HEK293 (cell line): ENCODE measurements at regions not wholly inside any gene's neighbourhood (a gene's known extent, or its start where the extent isn't known, plus 50 kb on each side); places are given as distances from the start of the nearest gene placed in this dataset.

Source experiments
- CTCF ChIA-PET: fragments of 350-600 bp; formaldehyde crosslinking; extraction: SDS; loops from one replicate; lab custom pipeline; 2021; ENCODE audit warnings: antibody characterized with exemption; lab: Yijun Ruan, JAX
- POLR2A ChIA-PET: fragments of 300-600 bp; formaldehyde crosslinking; extraction: SDS; loops from one replicate; lab custom pipeline; 2020; ENCODE audit warnings: antibody characterized with exemption, inconsistent platforms; lab: Yijun Ruan, JAX
- H3K27ac ChIP-seq: fragments of 200-500 bp; sonication (Bioruptor generic); 2 replicates; pipeline ENCODE4 v1.5.1; 2014; ENCODE audit warnings: low read depth, low read length, control low read depth, inconsistent platforms; ENCODE audit errors: extremely low read depth
- H3K36me3 ChIP-seq, 2 experiments: fragments of 200-500 bp in 1 of 2; sonication (Bioruptor generic) in 1 of 2; 1 replicate in 1 of 2; 2 replicates in 1 of 2; pipeline ENCODE4 v1.5.1; 2014 to 2017; ENCODE audit warnings: inconsistent platforms in 2 of 2, low read length in 2 of 2; ENCODE audit not compliant: control insufficient read depth in 2 of 2, insufficient read depth in 1 of 2
- H3K4me1 ChIP-seq: fragments of 200-500 bp; sonication (Bioruptor generic); 2 replicates; pipeline ENCODE4 v1.5.1; 2014; ENCODE audit warnings: mild to moderate bottlenecking, low read length, inconsistent platforms; ENCODE audit not compliant: control insufficient read depth, insufficient read depth
- H3K4me3 ChIP-seq: 2 replicates; pipeline ENCODE4 v1.5.1; 2011; ENCODE audit warnings: low read depth, mild to moderate bottlenecking, control low read depth, low read length, moderate library complexity
- H3K9me3 ChIP-seq: fragments of 200-500 bp; sonication (Bioruptor generic); 2 replicates; pipeline ENCODE4 v1.5.1; 2014; ENCODE audit warnings: low read depth, low read length, inconsistent platforms; ENCODE audit not compliant: control insufficient read depth, insufficient read depth
- BCL11B ChIP-seq: fragments of 450-650 bp; formaldehyde crosslinking; IDR thresholded peaks from 2 replicates; pipeline ENCODE4 v1.5.1; 2016; ENCODE audit warnings: low read depth, missing biosample characterization, missing genetic modification characterization
- BCL6B ChIP-seq: fragments of 450-650 bp; formaldehyde crosslinking; IDR thresholded peaks from 2 replicates; pipeline ENCODE4 v1.5.1; 2017; ENCODE audit warnings: missing biosample characterization, missing genetic modification characterization
- MEIS1 ChIP-seq: sonication (generic); formaldehyde crosslinking; IDR thresholded peaks from 2 replicates; pipeline ENCODE4 v1.8.1; 2022; ENCODE audit warnings: missing genetic modification reagents, mild to moderate bottlenecking, borderline replicate concordance
- OSR2 ChIP-seq: fragments of 450-650 bp; formaldehyde crosslinking; IDR thresholded peaks from 2 replicates; pipeline ENCODE4 v1.5.1; 2016; ENCODE audit warnings: missing biosample characterization, missing genetic modification characterization
- PRDM6 ChIP-seq: fragments of 450-650 bp; formaldehyde crosslinking; IDR thresholded peaks from 2 replicates; pipeline ENCODE4 v1.5.1; 2017; ENCODE audit warnings: missing biosample characterization, missing genetic modification characterization
- REST ChIP-seq: fragments of 450-650 bp; formaldehyde crosslinking; IDR thresholded peaks from 2 replicates; pipeline ENCODE4 v1.5.1; 2016; ENCODE audit warnings: missing biosample characterization, missing genetic modification characterization
- ZBTB1 ChIP-seq: fragments of 450-650 bp; formaldehyde crosslinking; IDR thresholded peaks from 2 replicates; pipeline ENCODE4 v1.5.1; 2016; ENCODE audit warnings: missing biosample characterization, missing genetic modification characterization
- ZFP3 ChIP-seq: fragments of 450-650 bp; formaldehyde crosslinking; IDR thresholded peaks from 2 replicates; pipeline ENCODE4 v1.5.1; 2016; ENCODE audit warnings: low read depth, missing biosample characterization, missing genetic modification characterization
- ZIC2 ChIP-seq: fragments of 450-650 bp; formaldehyde crosslinking; IDR thresholded peaks from 2 replicates; pipeline ENCODE4 v1.5.1; 2016; ENCODE audit warnings: missing biosample characterization, missing genetic modification characterization
- ZNF175 ChIP-seq: fragments of 450-650 bp; formaldehyde crosslinking; IDR thresholded peaks from 2 replicates; pipeline ENCODE4 v1.5.1; 2016; ENCODE audit warnings: missing biosample characterization, missing genetic modification characterization
- ZNF239 ChIP-seq: fragments of 450-650 bp; formaldehyde crosslinking; IDR thresholded peaks from 2 replicates; pipeline ENCODE4 v1.5.1; 2016; ENCODE audit warnings: missing biosample characterization, missing genetic modification characterization
- ZNF354C ChIP-seq: fragments of 450-650 bp; formaldehyde crosslinking; IDR thresholded peaks from 2 replicates; pipeline ENCODE4 v1.5.1; 2016; ENCODE audit warnings: missing biosample characterization, missing genetic modification characterization, low read depth, borderline replicate concordance
- ZNF521 ChIP-seq: fragments of 450-650 bp; formaldehyde crosslinking; IDR thresholded peaks from 2 replicates; pipeline ENCODE4 v1.5.1; 2017; ENCODE audit warnings: missing biosample characterization, mild to moderate bottlenecking, missing genetic modification characterization
- ZNF548 ChIP-seq: fragments of 450-650 bp; formaldehyde crosslinking; IDR thresholded peaks from 2 replicates; pipeline ENCODE4 v1.5.1; 2016; ENCODE audit warnings: missing biosample characterization, missing genetic modification characterization
- ZNF621 ChIP-seq: fragments of 450-650 bp; formaldehyde crosslinking; IDR thresholded peaks from 2 replicates; pipeline ENCODE4 v1.5.1; 2017; ENCODE audit warnings: missing biosample characterization, missing genetic modification characterization
- ZSCAN18 ChIP-seq: fragments of 450-650 bp; formaldehyde crosslinking; IDR thresholded peaks from 2 replicates; pipeline ENCODE4 v1.5.1; 2016; ENCODE audit warnings: missing biosample characterization, missing genetic modification characterization

DNA sequence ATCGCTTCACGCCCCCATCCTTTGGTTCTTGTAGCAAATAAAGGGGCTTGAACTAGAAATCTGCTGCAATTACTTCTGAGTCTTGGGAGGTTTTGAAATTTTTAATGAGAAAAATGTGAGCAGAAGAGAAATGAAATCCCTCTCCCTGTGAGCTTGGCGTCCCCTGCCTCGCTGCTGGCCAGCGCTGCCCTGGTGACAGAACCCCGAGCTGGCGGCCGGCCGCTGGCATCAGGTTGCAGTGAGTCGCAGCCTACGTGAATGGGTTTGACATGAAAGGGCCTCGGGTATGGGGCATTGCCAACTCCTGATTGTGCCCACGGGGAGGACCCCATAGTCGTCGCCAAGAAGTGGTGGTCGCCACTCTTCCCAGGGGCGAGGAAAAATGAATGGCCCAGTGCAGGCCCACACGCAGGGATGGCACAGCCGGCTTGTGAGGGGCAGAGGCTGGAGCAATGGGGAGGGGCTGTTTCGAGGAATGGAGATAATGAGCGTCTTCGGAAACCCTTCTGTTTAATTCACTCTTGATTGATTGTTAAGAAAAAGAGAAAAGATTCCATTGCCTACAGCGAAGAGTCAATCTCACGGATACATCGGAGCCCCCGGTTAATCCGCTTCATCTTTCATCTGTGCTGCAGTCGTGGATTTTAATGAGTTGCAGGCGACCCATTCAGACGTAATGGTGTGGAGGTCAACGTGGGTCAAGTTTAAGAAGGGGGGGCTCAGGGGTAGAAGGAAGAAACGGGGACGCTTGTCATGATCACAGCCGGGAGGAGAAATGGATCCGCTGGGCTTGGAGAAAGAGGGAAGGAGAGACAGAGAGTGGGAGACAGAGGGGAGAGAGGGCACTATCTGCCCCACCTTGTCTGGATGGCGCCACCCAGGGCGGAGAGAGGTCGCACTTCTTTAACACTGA lies 380.1 kb downstream of the THBS2 start:
- no peaks in the 10 kb centered on the region for H3K36me3 ChIP-seq
- H3K4me3 ChIP-seq: no peak overlapping the region
- ChIA-PET CTCF (interaction anchor here (0.6 to 1.0 kb wide), 2 partner anchors 8 to 14 kb away, joined by 3 read pairs; no protein-coding TSS in a partner anchor), POLR2A (no interaction called here)
- TF ChIP-seq ZNF354C (tag by site-specific recombination): no peak
- no peak for TF ChIP-seq BCL11B (tag by site-specific recombination)
- TF ChIP-seq BCL6B: no peak
- TF ChIP-seq ZNF621 (tag by site-specific recombination): no peak
- no peak for TF ChIP-seq ZNF175 (tag by site-specific recombination)
- no peak for TF ChIP-seq ZNF239 (tag by site-specific recombination)
- TF ChIP-seq ZSCAN18 (tag by site-specific recombination): no peak
- no peak for TF ChIP-seq REST (tag by site-specific recombination)
- TF ChIP-seq ZIC2 (tag by site-specific recombination): no peak
- TF ChIP-seq OSR2: no peak
- no peak for TF ChIP-seq ZBTB1 (tag by site-specific recombination)
- no peak for TF ChIP-seq ZNF548 (tag by site-specific recombination)
- TF ChIP-seq MEIS1 (CRISPR knock-in tag): no peak
- no peak for TF ChIP-seq ZNF521 (tag by site-specific recombination)
- no peak for TF ChIP-seq ZFP3 (tag by site-specific recombination)
- TF ChIP-seq PRDM6 (tag by site-specific recombination): no peak
- H3K27ac ChIP-seq: no peak overlapping the region
- no peaks in the 10 kb centered on the region for H3K9me3 ChIP-seq
- H3K4me1 ChIP-seq: no peaks in the 10 kb centered on the region
